ENCODE measurements at regions not wholly inside any gene's neighbourhood (a gene's known extent, or its start where the extent isn't known, plus 50 kb on each side); places are given as distances from the start of the nearest gene placed in this dataset.

GRCh38 chr6:169864148-169865020, 113.0 kb downstream of the ERMARD start:
- ATAC-seq, result no peak
- Histone ChIP-seq H3F3A (replicated peaks; ENCODE audit: low read depth) (no peaks in the 10 kb centered on the region), H3K79me2 (replicated peaks; ENCODE audit: insufficient read depth) (no peaks in the 10 kb centered on the region), H3K4me1 (ENCODE audit: insufficient read depth) (no peaks in the 10 kb centered on the region), H3K4me3 (no peak overlapping the region), H3K4me2 (no peak overlapping the region), H3K27me3 (ENCODE audit: insufficient read depth) (no peaks in the 10 kb centered on the region), H2AFZ (no peak overlapping the region), H3K9me2 (ENCODE audit: insufficient read depth) (no peaks in the 10 kb centered on the region), H3K36me3 (ENCODE audit: insufficient read depth) (no peaks in the 10 kb centered on the region), H3K27ac (ENCODE audit: low read depth) (no peak overlapping the region), H4K20me1 (replicated peaks; ENCODE audit: insufficient read depth) (no peaks in the 10 kb centered on the region)
- no peaks in the 10 kb centered on the region; the same call in 1 of the 3 replicates for H3K9me3 Mint-ChIP-seq
- H3K36me3 Mint-ChIP-seq (ENCODE audit: low read depth), result no peaks in the 10 kb centered on the region; the same call in 2 of the 3 replicates
- H3K27me3 Mint-ChIP-seq (ENCODE audit: insufficient read depth, low read depth, poor library complexity), result peaks cover 12% of the 10 kb centered on the region
- DNase-seq (ENCODE audit: low spot score), result no peak
- H3K4me1 Mint-ChIP-seq, result no peaks in the 10 kb centered on the region; the same call in 2 of the 3 replicates
- H3K4me3 Mint-ChIP-seq, result no peak overlapping the region
- no peak overlapping the region for H3K27ac Mint-ChIP-seq
- no peak for TF ChIP-seq JUNB (IDR thresholded peaks at IDR 0.05; ENCODE audit: unreplicated experiment)
- TF ChIP-seq EZH2 (IDR thresholded peaks at IDR 0.05; ENCODE audit: low read depth, unreplicated experiment), result no peak
- TF ChIP-seq ETS1 (IDR thresholded peaks at IDR 0.05), result no peak
- no peak for TF ChIP-seq CTCF (conservative IDR thresholded peaks at IDR 0.05; ENCODE audit: low read depth in 2 of 2)
- no peak for TF ChIP-seq CREB1 (CRISPR knock-in tag; IDR thresholded peaks at IDR 0.05; ENCODE audit: low read depth)
- no peak for TF ChIP-seq POLR2AphosphoS5 (IDR thresholded peaks at IDR 0.05; ENCODE audit: low read depth)
- TF ChIP-seq ZNF114 (CRISPR knock-in tag; IDR thresholded peaks at IDR 0.05), result no peak

- Histone ChIP-seq H3F3A (replicated peaks; ENCODE audit: low read depth) (no peaks in the 10 kb centered on the region), H3K79me2 (replicated peaks; ENCODE audit: insufficient read depth) (no peaks in the 10 kb centered on the region), H3K27me3 (ENCODE audit: insufficient read depth) (no peaks in the 10 kb centered on the region), H4K20me1 (replicated peaks; ENCODE audit: insufficient read depth) (no peaks in the 10 kb centered on the region), H3K4me2 (no peak overlapping the region), H3K9me2 (ENCODE audit: insufficient read depth) (no peaks in the 10 kb centered on the region), H2AFZ (no peak overlapping the region), H3K4me3 (no peak overlapping the region), H3K36me3 (ENCODE audit: insufficient read depth) (no peaks in the 10 kb centered on the region), H3K4me1 (ENCODE audit: insufficient read depth) (no peaks in the 10 kb centered on the region), H3K27ac (ENCODE audit: low read depth) (no peak overlapping the region)
- DNase-seq (ENCODE audit: low spot score) (no peak), ATAC-seq (no peak)
- no peaks in the 10 kb centered on the region; the same call in 2 of the 3 replicates for H3K36me3 Mint-ChIP-seq (ENCODE audit: low read depth)
- no peaks in the 10 kb centered on the region; the same call in 2 of the 3 replicates for H3K4me1 Mint-ChIP-seq
- peaks cover 12% of the 10 kb centered on the region for H3K27me3 Mint-ChIP-seq (ENCODE audit: insufficient read depth, low read depth, poor library complexity)
- peaks cover 2% of the 10 kb centered on the region; the same call in 2 of the 3 replicates for H3K9me3 Mint-ChIP-seq
- H3K27ac Mint-ChIP-seq, result no peak overlapping the region
- no peak overlapping the region for H3K4me3 Mint-ChIP-seq
- TF ChIP-seq ETS1 (IDR thresholded peaks at IDR 0.05) (no peak), CTCF (conservative IDR thresholded peaks at IDR 0.05; ENCODE audit: low read depth in 2 of 2) (no peak), STAT1 (IDR thresholded peaks at IDR 0.05; ENCODE audit: unreplicated experiment) (no peak), EZH2phosphoT487 (IDR thresholded peaks at IDR 0.05; ENCODE audit: unreplicated experiment) (no peak), ZNF114 (CRISPR knock-in tag; IDR thresholded peaks at IDR 0.05) (no peak), JUNB (IDR thresholded peaks at IDR 0.05; ENCODE audit: unreplicated experiment) (no peak), ZNF331 (CRISPR knock-in tag; IDR thresholded peaks at IDR 0.05; ENCODE audit: low read depth) (no peak)
Measured at GRCh38 chr6:169863710-169864109, 112.3 kb downstream of the ERMARD start.

Measured in GM23338 (cell line).